ENCODE measurements at regions not wholly inside any gene's neighbourhood (a gene's known extent, or its start where the extent isn't known, plus 50 kb on each side); places are given as distances from the start of the nearest gene placed in this dataset.

- no peak for DNase-seq
Observed at GRCh38 chr14:29042551-29042950, 276.0 kb downstream of the FOXG1 start.

DNA sequence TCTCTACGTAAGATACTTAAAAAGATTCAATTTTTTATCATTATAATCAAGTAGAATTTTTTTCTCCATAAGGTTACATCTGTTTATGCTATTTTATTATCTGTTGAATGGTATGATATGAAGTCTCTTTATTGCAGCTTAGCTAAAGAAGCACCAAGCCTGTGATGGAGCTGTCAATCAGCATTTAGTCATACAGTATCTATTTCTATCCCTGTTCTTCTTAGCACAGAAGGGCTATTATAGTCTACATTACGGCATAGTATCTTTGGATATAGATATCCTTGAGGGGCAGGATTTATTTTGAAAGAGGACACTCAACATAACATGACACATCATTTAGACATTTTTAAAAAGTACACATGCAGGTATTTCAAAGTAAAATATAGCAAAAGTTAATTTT lies 277.1 kb downstream of the FOXG1 start:
- no peak for DNase-seq

- no peak for DNase-seq
Observed at GRCh38 chr14:29045237-29045636, 278.6 kb downstream of the FOXG1 start.

- no peak for DNase-seq
Observed at GRCh38 chr14:29054119-29054518, 287.5 kb downstream of the FOXG1 start.

DNA sequence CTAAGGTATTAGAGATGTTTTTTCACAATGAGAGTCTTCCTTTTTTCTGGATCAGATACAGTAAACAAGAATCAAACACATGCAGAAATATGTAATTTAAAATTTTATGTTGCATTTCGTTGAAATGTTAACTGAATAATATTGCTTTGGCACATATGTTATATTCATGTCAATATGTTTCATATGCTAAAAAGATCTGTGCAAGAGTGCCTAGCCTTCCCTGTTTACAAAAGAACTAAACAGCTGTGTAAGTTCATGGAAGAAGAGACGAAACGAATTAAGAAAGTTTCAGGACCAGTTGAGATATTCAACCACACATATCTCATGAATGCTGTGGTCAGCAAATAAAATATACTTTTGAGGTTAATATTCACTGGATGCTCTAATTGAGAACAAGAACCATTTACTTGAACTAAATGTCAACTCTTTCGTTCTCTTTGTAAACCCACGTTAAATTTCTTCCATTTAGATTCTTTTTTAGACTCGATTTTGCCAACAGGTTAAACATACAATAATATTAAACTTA lies 289.5 kb downstream of the FOXG1 start:
- no peak for DNase-seq

- DNase-seq = no peak
Observed at GRCh38 chr14:29061702-29062101, 295.1 kb downstream of the FOXG1 start.

- no peak for DNase-seq
Observed at GRCh38 chr14:29062466-29062865, 295.9 kb downstream of the FOXG1 start.

GRCh38 chr14:29062976-29063375 lies 296.4 kb downstream of the FOXG1 start:
- no peak for DNase-seq

DNA sequence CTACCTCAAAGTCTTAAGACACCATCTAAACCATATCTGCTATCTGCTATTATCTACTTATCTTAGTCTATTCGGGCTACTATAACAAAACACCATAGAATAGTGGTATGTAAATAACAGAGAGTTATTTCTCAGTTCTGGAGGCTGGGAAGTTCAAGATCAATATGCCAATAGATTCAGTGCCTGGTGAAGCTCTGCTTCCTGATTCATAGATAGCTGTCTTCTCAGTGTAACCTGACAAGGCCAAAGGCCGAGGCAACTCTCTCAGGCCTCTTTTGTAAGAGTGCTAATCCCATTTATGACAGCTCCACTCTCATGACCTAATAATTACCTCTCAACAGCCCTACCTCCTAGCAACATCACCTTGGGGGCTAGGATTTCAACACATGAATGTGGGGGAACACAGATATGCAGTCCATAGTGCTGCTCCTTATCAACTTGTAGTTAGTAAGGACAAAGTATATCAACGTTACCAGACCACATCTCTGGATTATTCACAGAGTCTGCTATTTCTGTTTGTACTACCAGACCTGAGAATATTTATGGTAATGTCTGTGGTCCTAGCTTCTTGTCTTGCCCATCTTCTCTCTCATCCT lies 297.8 kb downstream of the FOXG1 start:
- no peak for DNase-seq

DNA sequence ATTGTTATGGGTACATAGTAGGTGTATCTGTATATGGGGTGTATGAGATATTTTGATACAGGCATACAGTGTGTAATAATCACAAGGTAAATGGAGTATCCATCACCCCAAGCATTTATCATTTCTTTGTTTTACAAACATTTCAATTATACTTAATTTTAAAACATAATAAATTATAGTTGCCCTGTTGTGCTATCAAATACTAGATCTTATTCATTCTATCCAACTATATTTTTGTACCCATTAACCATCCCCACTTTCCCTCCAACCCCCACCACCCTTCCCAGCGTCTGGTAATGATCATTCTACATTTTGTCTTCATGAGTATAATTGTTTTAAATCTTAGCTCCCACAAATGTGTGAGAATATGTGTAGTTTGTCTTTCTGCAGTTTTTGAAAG lies 302.6 kb downstream of the FOXG1 start:
- no peak for DNase-seq

DNA sequence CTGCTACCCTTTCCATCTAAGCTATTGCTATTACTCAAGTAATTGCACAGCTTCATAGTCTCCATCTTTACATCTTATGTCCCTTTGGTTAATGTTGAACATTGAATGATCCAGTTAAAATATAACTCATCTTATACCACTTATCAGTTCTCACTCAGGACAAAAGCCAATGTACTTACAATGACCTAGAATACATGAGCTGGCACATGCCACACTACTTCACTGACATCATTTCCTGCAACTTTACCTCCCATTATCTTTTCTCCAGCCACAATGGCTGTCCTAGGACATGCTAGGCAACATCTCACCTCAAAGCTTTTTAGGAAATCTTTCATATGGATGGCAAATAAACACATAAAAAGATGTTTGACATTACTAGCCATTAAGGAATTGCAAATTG lies 309.2 kb downstream of the FOXG1 start:
- no peak for DNase-seq

DNA sequence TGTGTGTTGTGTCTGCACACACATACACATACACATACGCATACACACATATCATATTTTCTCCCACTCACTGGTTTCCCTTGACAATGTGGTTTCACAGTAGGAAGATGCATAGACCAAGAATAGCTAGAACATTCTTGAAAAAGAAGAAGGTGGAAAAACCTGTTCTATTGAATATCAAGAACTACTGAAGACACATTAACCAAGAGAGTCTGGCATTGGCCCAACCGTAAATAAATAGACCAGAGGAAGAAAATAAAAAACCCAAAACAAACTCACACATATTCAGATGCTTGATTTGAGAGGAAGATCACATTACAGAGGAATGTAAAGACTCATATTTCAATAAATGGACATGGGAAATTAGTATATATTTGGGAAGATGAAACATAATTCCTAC lies 311.3 kb downstream of the FOXG1 start:
- no peak for DNase-seq

- DNase-seq = no peak
Observed at GRCh38 chr14:29078810-29079522, 312.4 kb downstream of the FOXG1 start.

- no peak for DNase-seq
Observed at GRCh38 chr14:29085546-29085945, 319.0 kb downstream of the FOXG1 start.

DNA sequence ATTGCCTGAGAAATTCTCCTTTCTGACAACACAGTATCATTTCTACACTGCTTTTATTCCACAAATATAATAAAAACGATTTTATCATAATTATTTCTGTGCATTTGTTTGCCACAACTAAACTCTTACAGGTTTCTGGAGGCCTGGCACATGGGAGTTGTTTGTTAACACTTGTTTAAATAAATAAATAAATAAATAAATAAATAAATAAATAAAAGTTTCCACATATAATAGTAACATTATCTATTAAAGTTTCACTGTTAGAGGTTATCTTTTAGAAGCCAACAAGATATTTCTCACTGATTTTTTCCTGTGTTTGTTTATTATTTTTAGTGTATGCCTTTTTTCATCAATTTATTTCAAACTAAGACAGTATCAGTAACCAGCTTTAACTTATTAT lies 323.3 kb downstream of the FOXG1 start:
- no peak for DNase-seq

- no peak for DNase-seq
Observed at GRCh38 chr14:29092121-29092520, 325.5 kb downstream of the FOXG1 start.

DNA sequence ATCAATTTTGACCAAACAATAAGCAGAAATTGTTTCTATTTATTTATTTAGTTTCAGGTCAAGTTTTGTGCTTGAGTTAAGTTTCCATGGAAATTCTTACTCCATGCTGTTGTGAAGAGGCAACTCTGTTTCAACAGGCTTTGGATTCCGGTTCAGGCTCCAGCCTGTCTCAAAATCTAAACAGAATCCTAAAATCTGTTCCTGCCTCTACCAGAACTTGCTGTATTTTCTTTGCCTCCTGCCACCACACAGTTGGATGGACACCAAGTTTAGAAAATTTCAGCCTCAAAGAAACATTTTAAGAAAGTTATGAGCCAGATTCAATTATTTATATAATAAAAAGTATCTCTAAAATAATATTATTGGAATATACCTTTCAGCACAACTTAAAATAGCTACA lies 330.9 kb downstream of the FOXG1 start:
- DNase-seq = no peak

DNA sequence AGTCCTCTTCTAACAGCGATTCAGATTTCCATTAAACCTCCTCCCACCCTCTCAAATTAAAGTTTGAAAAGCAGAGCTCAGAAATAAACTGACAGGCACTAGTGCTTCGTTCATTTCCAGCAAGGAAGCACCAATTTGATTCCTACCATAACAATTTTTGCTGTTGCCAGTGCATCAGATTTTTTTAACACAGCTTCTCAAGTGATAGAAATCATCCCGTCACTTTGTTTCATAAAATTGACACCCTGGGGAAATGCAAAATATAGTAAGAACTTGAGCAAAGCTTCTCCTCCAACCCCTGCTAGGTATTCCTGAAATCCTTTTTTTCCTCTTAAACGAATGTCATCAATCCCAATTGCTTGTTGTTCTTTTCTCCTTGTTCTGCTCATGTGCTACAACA lies 332.1 kb downstream of the FOXG1 start:
- no peak for DNase-seq

DNA sequence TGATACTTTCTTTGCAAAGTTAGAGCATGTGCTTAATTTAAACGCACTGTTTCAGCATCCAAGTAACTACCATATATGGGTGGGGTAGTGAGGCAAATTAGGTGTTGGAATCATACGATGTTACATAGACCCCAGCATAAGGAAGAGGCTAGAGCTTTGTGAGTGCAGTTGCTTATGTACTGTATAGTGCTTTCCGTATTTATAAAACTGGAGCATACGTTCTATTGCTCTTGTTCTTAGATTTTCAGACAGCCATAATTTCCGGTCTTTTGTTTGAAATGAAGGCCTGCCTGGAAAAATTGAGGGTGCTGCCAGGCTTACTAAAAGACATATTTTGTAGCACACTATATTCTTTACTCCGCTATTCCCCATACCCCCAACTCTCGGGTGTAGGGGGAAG lies 335.7 kb downstream of the FOXG1 start:
- DNase-seq = no peak

- DNase-seq = peak; percentile 96
Observed at GRCh38 chr14:29102996-29103395, 336.4 kb downstream of the FOXG1 start.

DNA sequence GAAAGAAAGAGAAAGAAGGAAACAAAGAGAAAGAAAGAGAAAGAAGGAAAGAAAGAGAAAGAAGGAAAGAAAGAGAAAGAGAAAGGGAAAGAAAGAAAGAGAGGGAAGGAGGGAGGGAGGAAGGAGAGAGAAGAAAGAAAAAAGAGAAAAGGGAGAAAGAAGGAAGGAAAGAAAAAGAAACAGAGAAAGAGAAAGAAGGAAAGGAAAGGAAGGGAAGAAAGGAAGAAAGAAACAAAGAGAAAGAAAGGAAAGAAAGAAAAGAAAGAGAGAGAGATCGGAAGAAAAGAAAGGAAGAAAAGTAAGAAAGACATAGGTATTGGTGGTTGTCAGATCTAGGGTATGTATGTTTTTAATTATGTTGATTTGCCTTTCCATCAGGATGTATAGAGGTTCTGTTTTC lies 342.3 kb downstream of the FOXG1 start:
- no peak for DNase-seq

DNA sequence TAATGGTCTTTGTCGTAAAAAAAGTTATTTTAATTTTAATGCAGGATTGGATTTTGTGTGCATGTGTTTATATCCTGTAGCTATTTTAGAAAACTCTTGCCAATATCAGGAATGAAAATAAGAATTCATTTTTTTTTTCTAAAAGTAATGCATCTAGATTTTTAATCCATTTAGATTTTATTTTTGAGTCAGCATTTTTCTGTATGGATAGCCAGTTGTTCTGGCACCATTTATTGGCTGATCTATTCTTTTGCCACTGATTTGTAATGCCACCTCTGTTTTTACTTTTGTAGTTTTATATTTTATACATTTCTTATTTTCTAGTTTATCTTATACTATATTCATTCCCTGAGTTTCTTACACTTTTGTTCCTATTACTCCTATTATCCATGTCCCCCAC lies 343.0 kb downstream of the FOXG1 start:
- no peak for DNase-seq

- DNase-seq = no peak
Observed at GRCh38 chr14:29111554-29111953, 345.0 kb downstream of the FOXG1 start.

DNA sequence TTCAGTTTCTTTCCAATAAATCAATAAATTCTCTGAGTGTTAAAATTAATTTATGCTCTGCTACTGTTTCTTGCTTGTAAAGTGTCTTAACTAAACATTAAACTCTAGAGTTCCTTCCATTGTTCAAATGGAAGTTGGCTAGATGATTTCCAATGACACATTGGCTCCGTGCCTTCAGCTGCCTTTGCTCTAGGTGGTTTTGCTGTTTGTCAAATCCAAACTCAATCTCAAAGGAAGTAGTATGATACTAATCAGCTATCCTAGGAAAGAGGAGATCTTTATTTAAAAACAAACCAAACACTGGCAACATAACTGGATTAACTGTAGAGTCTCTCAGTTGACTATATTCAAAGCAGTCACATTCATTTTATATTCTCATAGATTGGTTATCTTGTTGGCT lies 356.4 kb downstream of the FOXG1 start:
- DNase-seq = no peak

DNA sequence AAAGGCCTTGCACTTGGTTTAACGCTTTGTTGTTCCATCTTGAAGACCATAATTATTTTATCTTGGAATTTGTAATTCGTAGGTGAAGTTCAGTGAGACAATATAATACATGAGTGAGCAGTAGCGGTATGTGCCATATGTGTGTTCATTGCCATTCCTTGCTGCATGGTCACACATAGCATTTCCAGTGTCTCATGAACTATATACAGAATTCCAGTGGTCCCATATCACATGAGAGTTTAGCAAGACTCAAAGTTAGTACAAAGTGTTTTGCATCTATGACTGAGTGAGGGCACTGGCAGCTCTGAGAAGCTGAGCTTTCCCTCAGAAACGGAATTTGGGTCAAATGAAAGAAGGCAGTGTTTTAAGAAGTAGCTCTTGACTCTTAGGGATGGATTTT lies 359.8 kb downstream of the FOXG1 start:
- no peak for DNase-seq

All from NCI-H524 treated with DMSO at 0.1 percent for 48 hours (cell line).